ENCODE measurements at regions not wholly inside any gene's neighbourhood (a gene's known extent, or its start where the extent isn't known, plus 50 kb on each side); places are given as distances from the start of the nearest gene placed in this dataset.
"Not testable (repeated sequence)": the region's sequence is repeated elsewhere in the genome, so short reads cannot be mapped to it uniquely, and the experiment has no call there.

DNA sequence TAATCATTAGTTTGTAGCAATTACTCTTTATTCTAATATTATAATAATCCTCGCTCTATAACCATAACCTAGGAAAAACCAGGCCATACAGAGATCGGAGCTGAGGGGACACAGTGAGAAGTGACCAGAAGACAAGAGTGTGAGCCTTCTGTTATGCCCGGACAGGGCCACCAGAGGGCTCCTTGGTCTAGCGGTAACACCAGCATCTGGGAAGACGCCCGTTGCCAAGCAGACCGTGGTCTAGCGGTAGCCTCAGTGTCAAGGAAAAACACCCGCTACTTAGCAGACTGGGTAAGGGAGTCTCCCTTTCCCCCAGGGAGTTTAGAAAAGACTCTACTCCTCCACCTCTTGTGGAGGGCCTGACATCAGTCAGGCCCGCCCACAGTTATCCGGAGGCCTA is 235.9 kb upstream of the ACO1 start:
- not testable (repeated sequence) for TF ChIP-seq ZNF138 (tag by site-specific recombination; IDR thresholded peaks at IDR 0.05; ENCODE audit: borderline replicate concordance); ZNF140 (tag by site-specific recombination; IDR thresholded peaks at IDR 0.05); ZNF239 (tag by site-specific recombination; IDR thresholded peaks at IDR 0.05); ZNF24 (tag by site-specific recombination; IDR thresholded peaks at IDR 0.05); ZNF660 (tag by site-specific recombination; IDR thresholded peaks at IDR 0.05); ZNF335 (tag by site-specific recombination; conservative IDR thresholded peaks at IDR 0.05); ZNF777 (tag by site-specific recombination; IDR thresholded peaks at IDR 0.05; ENCODE audit: borderline replicate concordance); SP2 (tag by site-specific recombination; IDR thresholded peaks at IDR 0.05); TCF7L2 (IDR thresholded peaks at IDR 0.05; ENCODE audit: borderline replicate concordance, low read depth, low read length); SCRT1 (tag by site-specific recombination; IDR thresholded peaks at IDR 0.05; ENCODE audit: borderline replicate concordance); ZNF311 (tag by site-specific recombination; IDR thresholded peaks at IDR 0.05; ENCODE audit: borderline replicate concordance); EGR2 (tag by site-specific recombination; IDR thresholded peaks at IDR 0.05; ENCODE audit: low read depth)
- TF ChIP-seq, protein P1, sequence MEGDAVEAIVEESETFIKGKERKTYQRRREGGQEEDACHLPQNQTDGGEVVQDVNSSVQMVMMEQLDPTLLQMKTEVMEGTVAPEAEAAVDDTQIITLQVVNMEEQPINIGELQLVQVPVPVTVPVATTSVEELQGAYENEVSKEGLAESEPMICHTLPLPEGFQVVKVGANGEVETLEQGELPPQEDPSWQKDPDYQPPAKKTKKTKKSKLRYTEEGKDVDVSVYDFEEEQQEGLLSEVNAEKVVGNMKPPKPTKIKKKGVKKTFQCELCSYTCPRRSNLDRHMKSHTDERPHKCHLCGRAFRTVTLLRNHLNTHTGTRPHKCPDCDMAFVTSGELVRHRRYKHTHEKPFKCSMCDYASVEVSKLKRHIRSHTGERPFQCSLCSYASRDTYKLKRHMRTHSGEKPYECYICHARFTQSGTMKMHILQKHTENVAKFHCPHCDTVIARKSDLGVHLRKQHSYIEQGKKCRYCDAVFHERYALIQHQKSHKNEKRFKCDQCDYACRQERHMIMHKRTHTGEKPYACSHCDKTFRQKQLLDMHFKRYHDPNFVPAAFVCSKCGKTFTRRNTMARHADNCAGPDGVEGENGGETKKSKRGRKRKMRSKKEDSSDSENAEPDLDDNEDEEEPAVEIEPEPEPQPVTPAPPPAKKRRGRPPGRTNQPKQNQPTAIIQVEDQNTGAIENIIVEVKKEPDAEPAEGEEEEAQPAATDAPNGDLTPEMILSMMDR (tag by site-specific recombination; IDR thresholded peaks at IDR 0.05): not testable (repeated sequence)

Measured in HEK293 (cell line).